H9 (cell line): ENCODE measurements at regions not wholly inside any gene's neighbourhood (a gene's known extent, or its start where the extent isn't known, plus 50 kb on each side); places are given as distances from the start of the nearest gene placed in this dataset.
A peak's percentile ranks its signal among the peaks of the same experiment; 100 is the strongest.

Source experiments
- DNase-seq: peaks from one replicate; pipeline ENCODE4 v3.0.0-alpha.2; 2017
- H2AFZ ChIP-seq: one replicate; pipeline ENCODE4 v1.6.1; 2013; ENCODE audit warnings: mild to moderate bottlenecking, low read length, control low read depth, moderate library complexity
- H2AK5ac ChIP-seq: 2 replicates; pipeline ENCODE4 v1.6.1; 2013; ENCODE audit warnings: low read length, control low read depth, mixed read lengths; ENCODE audit not compliant: insufficient read length
- H2BK120ac ChIP-seq: one replicate; pipeline ENCODE4 v1.6.1; 2013; ENCODE audit warnings: low read depth, mild to moderate bottlenecking, low read length, control low read depth, inconsistent platforms; ENCODE audit not compliant: poor library complexity, severe bottlenecking
- H2BK12ac ChIP-seq: 2 replicates; pipeline ENCODE4 v1.6.1; 2013; ENCODE audit warnings: low read length, control low read depth, mixed read lengths, low read depth; ENCODE audit not compliant: insufficient read length
- H2BK15ac ChIP-seq: 2 replicates; pipeline ENCODE4 v1.6.1; 2013; ENCODE audit warnings: low read depth, low read length, control low read depth
- H2BK20ac ChIP-seq: one replicate; pipeline ENCODE4 v1.6.1; 2013; ENCODE audit warnings: low read depth, mild to moderate bottlenecking, low read length, control low read depth, inconsistent platforms; ENCODE audit not compliant: poor library complexity, severe bottlenecking
- H2BK5ac ChIP-seq: 2 replicates; pipeline ENCODE4 v1.6.1; 2013; ENCODE audit warnings: low read length, control low read depth, mixed read lengths; ENCODE audit not compliant: insufficient read length
- H3K14ac ChIP-seq: 2 replicates; pipeline ENCODE4 v1.6.1; 2013; ENCODE audit warnings: low read length, control low read depth; ENCODE audit not compliant: insufficient read depth
- H3K18ac ChIP-seq: 2 replicates; pipeline ENCODE4 v1.6.1; 2013; ENCODE audit warnings: low read depth, mild to moderate bottlenecking, mixed read lengths, low read length, control low read depth; ENCODE audit not compliant: insufficient read length
- H3K23ac ChIP-seq: 2 replicates; pipeline ENCODE4 v1.6.1; 2013; ENCODE audit warnings: low read length, control low read depth, mixed read lengths, low read depth; ENCODE audit not compliant: insufficient read length
- H3K23me2 ChIP-seq: 2 replicates; pipeline ENCODE4 v1.6.1; 2013; ENCODE audit warnings: low read depth, mild to moderate bottlenecking, mixed read lengths, low read length, control low read depth; ENCODE audit not compliant: insufficient read length, poor library complexity, severe bottlenecking
- H3K27ac ChIP-seq: 2 replicates; pipeline ENCODE4 v1.5.1; 2013; ENCODE audit warnings: low read length, control low read depth, mixed read lengths, low read depth; ENCODE audit not compliant: insufficient read length
- H3K27me3 ChIP-seq: 2 replicates; pipeline ENCODE4 v1.6.1; 2013; ENCODE audit warnings: low read length, control low read depth, inconsistent platforms; ENCODE audit not compliant: insufficient read depth
- H3K4ac ChIP-seq: 2 replicates; pipeline ENCODE4 v1.6.1; 2013; ENCODE audit warnings: low read depth, mild to moderate bottlenecking, control low read depth, inconsistent platforms, low read length, moderate library complexity
- H3K4me1 ChIP-seq: 2 replicates; pipeline ENCODE4 v1.6.1; 2013; ENCODE audit warnings: low read length, control low read depth, inconsistent platforms; ENCODE audit not compliant: insufficient read depth
- H3K4me2 ChIP-seq: 2 replicates; pipeline ENCODE4 v1.6.1; 2013; ENCODE audit warnings: low read length, control low read depth, mixed read lengths; ENCODE audit not compliant: insufficient read length, insufficient read depth
- H3K56ac ChIP-seq: 2 replicates; pipeline ENCODE4 v1.6.1; 2013; ENCODE audit warnings: low read depth, mild to moderate bottlenecking, mixed read lengths, low read length, control low read depth; ENCODE audit not compliant: insufficient read length
- H3K79me1 ChIP-seq: 2 replicates; pipeline ENCODE4 v1.6.1; 2013; ENCODE audit warnings: low read depth, mild to moderate bottlenecking, moderate library complexity, low read length, control low read depth, inconsistent platforms; ENCODE audit not compliant: insufficient read depth, poor library complexity, severe bottlenecking
- H3K79me2 ChIP-seq: 2 replicates; pipeline ENCODE4 v1.6.1; 2013; ENCODE audit warnings: low read length, control low read depth, inconsistent platforms; ENCODE audit not compliant: insufficient read depth
- H3K9ac ChIP-seq: 2 replicates; pipeline ENCODE4 v1.6.1; 2013; ENCODE audit warnings: low read length, control low read depth, mixed read lengths; ENCODE audit not compliant: insufficient read length; ENCODE audit errors: extremely low read depth
- H3K9me3 ChIP-seq: one replicate; pipeline ENCODE4 v1.6.1; 2013; ENCODE audit warnings: low read depth, low read length, inconsistent platforms; ENCODE audit not compliant: control insufficient read depth
- H3T11ph ChIP-seq: one replicate; pipeline ENCODE4 v1.6.1; 2013; ENCODE audit warnings: mild to moderate bottlenecking, low read length, control low read depth, inconsistent platforms
- H4K20me1 ChIP-seq: one replicate; pipeline ENCODE4 v1.6.1; 2013; ENCODE audit not compliant: control insufficient read depth, insufficient read length, insufficient read depth
- H4K5ac ChIP-seq: 2 replicates; pipeline ENCODE4 v1.6.1; 2013; ENCODE audit warnings: low read depth, mild to moderate bottlenecking, mixed read lengths, low read length, control low read depth; ENCODE audit not compliant: insufficient read length
- H4K8ac ChIP-seq: replicated peaks from 2 replicates; pipeline ENCODE4 v1.6.1; 2013; ENCODE audit warnings: low read length, control low read depth, mixed read lengths, low read depth; ENCODE audit not compliant: insufficient read length
- H4K91ac ChIP-seq: 2 replicates; pipeline ENCODE4 v1.6.1; 2013; ENCODE audit warnings: low read depth, mild to moderate bottlenecking, moderate library complexity, mixed read lengths, low read length, control low read depth; ENCODE audit not compliant: insufficient read length
- H3K27ac Mint-ChIP-seq, 3 experiments: 2 replicates in 2 of 3; 3 replicates in 1 of 3; pipeline ENCODE4 v1.8.0; 2020 to 2021; ENCODE audit warnings: mixed read lengths in 3 of 3, mild to moderate bottlenecking in 1 of 3, moderate library complexity in 1 of 3
- H3K27me3 Mint-ChIP-seq: 2 replicates; pipeline ENCODE4 v1.8.0; 2021; ENCODE audit warnings: low read depth, mild to moderate bottlenecking, moderate library complexity, mixed read lengths
- H3K36me3 Mint-ChIP-seq, 3 experiments: 2 replicates in 2 of 3; 3 replicates in 1 of 3; pipeline ENCODE4 v1.8.0; 2020 to 2021; ENCODE audit warnings: low read depth in 3 of 3, mixed read lengths in 3 of 3; ENCODE audit not compliant: insufficient read depth in 1 of 3
- H3K4me1 Mint-ChIP-seq, 2 experiments: 2 replicates each; pipeline ENCODE4 v1.8.0; 2020; ENCODE audit warnings: mixed read lengths in 2 of 2
- H3K4me3 Mint-ChIP-seq, 2 experiments: 2 replicates in 1 of 2; 3 replicates in 1 of 2; pipeline ENCODE4 v1.8.0; 2020 to 2021; ENCODE audit warnings: mild to moderate bottlenecking in 2 of 2, mixed read lengths in 2 of 2, moderate library complexity in 1 of 2
- H3K9me3 Mint-ChIP-seq, 2 experiments: 2 replicates in 1 of 2; 3 replicates in 1 of 2; pipeline ENCODE4 v1.8.0; 2020; ENCODE audit warnings: mild to moderate bottlenecking in 2 of 2, mixed read lengths in 2 of 2, moderate library complexity in 1 of 2
- WGBS: extraction: QIAGEN DNeasy Blood & Tissue Kit; methylation state at CpG from one replicate; pipeline ENCODE4 v1.1.7; 2013; ENCODE audit warnings: missing lambda C conversion rate, low lambda C conversion rate, mixed read lengths; ENCODE audit not compliant: insufficient read length; ENCODE audit errors: extremely low coverage; 5-methylcytosine and 5-hydroxymethylcytosine counted together
- TF ChIP-seq, protein P1 (sequence below): fragments of 200-600 bp; sonication (generic); conservative IDR thresholded peaks from 3 replicates; pipeline ENCODE4 v1.8.0; 2021; ENCODE audit warnings: antibody characterized with exemption, mild to moderate bottlenecking

GRCh38 chr11:42571131-42571877 lies 740.5 kb upstream of the API5 start:
- no peak overlapping the region for H3K27ac ChIP-seq
- peaks cover 12 to 14% of the 10 kb centered on the region in 2 experiments; a peak in 4 of 5 replicates for H3K9me3 Mint-ChIP-seq
- TF ChIP-seq, protein P1, sequence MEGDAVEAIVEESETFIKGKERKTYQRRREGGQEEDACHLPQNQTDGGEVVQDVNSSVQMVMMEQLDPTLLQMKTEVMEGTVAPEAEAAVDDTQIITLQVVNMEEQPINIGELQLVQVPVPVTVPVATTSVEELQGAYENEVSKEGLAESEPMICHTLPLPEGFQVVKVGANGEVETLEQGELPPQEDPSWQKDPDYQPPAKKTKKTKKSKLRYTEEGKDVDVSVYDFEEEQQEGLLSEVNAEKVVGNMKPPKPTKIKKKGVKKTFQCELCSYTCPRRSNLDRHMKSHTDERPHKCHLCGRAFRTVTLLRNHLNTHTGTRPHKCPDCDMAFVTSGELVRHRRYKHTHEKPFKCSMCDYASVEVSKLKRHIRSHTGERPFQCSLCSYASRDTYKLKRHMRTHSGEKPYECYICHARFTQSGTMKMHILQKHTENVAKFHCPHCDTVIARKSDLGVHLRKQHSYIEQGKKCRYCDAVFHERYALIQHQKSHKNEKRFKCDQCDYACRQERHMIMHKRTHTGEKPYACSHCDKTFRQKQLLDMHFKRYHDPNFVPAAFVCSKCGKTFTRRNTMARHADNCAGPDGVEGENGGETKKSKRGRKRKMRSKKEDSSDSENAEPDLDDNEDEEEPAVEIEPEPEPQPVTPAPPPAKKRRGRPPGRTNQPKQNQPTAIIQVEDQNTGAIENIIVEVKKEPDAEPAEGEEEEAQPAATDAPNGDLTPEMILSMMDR: no peak
- H3K4me3 Mint-ChIP-seq: no peak overlapping the region
- H3K79me2 ChIP-seq: no peaks in the 10 kb centered on the region
- H3K79me1 ChIP-seq: no peaks in the 10 kb centered on the region
- no peak for DNase-seq
- H4K8ac ChIP-seq: no peak overlapping the region
- H3K14ac ChIP-seq: no peak overlapping the region
- no peak overlapping the region for H2AFZ ChIP-seq
- no peak overlapping the region for H2BK20ac ChIP-seq
- no peak overlapping the region for H3K56ac ChIP-seq
- H3K4ac ChIP-seq: no peak overlapping the region
- H2AK5ac ChIP-seq: no peak overlapping the region
- H3K18ac ChIP-seq: no peak overlapping the region
- H3K9me3 ChIP-seq: no peaks in the 10 kb centered on the region
- H3K27me3 ChIP-seq: no peaks in the 10 kb centered on the region
- no peak overlapping the region for H2BK5ac ChIP-seq
- H3K4me2 ChIP-seq: no peak overlapping the region
- no peak overlapping the region for H2BK15ac ChIP-seq
- H4K5ac ChIP-seq: no peak overlapping the region
- no peak overlapping the region for H2BK120ac ChIP-seq
- no peak overlapping the region for H3T11ph ChIP-seq
- no peak overlapping the region for H2BK12ac ChIP-seq
- no peak overlapping the region for H4K91ac ChIP-seq
- H3K4me1 ChIP-seq: no peaks in the 10 kb centered on the region
- no peak overlapping the region for H3K9ac ChIP-seq
- H3K36me3 Mint-ChIP-seq: peaks cover 0 to 14% (median 11%) of the 10 kb centered on the region in 3 experiments; a peak in 5 of 7 replicates
- no CpG with 5 or more reads among the region's 12 CpGs for WGBS
- H4K20me1 ChIP-seq: no peaks in the 10 kb centered on the region
- H3K23me2 ChIP-seq: no peaks in the 10 kb centered on the region
- H3K4me1 Mint-ChIP-seq: no peaks in the 10 kb centered on the region; a peak in 3 of 4 replicates
- H3K27ac Mint-ChIP-seq: peak overlapping the region in 1 of 3 experiments; percentile 55; a peak in 1 of 7 replicates
- H3K27me3 Mint-ChIP-seq: no peaks in the 10 kb centered on the region; the same call in 1 of the 2 replicates
- no peak overlapping the region for H3K23ac ChIP-seq
